GM18867 (cell line): ENCODE measurements at regions not wholly inside any gene's neighbourhood (a gene's known extent, or its start where the extent isn't known, plus 50 kb on each side); places are given as distances from the start of the nearest gene placed in this dataset.

Experiments
- ATAC-seq: cut with Tn5 transposase; IDR thresholded peaks from one replicate; pipeline ENCODE4 v1.9.1; 2021; ENCODE audit warnings: mild to moderate bottlenecking, moderate library complexity; ENCODE audit not compliant: unreplicated experiment

DNA sequence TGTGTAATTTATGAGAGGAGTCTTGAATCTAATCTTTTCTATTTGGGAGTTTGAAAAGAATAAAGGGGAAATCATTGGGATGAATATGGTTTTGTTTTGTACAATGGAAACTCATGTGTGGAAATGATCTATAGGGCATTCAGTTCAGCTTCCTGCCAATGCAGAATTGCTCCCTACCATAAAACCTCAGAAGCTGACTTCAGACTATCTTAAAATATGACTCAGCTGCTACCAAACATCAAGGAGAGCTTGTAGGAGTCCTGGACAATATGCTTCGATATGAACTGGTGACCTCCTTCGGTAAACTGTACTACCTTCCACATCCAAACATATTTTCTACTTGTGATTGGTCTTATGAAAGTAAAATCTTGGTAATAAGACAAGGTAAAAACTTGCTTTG lies 160.6 kb downstream of the CAPZA3 start:
- ATAC-seq, result no peak

DNA sequence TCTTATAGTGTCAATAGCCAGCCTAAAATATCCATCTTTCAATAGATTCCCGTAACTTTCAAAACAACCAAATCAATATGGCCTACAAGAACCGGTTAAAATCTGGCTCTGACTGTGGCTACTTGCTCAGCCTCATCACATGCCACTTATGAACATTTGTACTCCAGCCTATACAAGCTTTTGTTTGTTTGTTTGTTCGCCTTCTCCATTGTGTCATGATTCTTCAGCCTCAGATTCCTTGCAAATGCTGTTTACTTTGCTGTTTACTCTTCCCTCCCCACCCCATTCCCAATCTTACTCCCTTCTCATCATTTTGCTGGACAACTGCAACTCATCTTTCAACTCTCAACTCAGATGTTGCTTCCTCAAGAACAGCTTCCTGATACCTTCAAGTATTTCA lies 161.2 kb downstream of the CAPZA3 start:
- no peak for ATAC-seq

DNA sequence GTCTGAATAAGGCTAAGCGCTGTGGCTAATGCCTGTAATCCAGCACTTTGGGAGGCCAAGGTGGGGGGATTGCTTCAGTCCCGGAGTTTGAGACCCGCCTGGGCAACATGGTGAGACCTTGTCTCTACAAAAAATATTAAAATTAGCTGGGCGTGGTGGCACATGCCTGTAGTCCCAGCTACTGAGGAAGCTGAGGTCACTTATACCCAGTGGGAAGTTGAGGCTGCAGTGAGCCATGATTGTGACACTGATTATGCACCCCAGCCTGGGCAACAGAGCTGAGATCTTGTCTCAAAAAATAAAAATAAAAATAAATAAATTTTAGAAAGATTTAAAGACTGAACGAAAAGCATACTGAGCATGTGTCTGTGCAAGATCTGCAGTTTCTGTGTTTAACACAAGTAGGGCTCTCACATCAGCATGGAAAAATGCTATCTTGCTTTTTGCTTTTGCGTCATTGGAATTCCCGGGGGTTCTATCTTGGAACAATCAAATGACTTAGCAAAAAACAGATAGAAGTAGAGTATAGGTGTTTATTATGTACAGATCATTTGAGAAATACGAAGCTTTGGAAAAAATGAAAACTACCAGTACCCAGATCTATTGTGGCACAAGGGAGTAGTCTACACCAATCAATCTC lies 161.9 kb downstream of the CAPZA3 start:
- ATAC-seq, result no peak

DNA sequence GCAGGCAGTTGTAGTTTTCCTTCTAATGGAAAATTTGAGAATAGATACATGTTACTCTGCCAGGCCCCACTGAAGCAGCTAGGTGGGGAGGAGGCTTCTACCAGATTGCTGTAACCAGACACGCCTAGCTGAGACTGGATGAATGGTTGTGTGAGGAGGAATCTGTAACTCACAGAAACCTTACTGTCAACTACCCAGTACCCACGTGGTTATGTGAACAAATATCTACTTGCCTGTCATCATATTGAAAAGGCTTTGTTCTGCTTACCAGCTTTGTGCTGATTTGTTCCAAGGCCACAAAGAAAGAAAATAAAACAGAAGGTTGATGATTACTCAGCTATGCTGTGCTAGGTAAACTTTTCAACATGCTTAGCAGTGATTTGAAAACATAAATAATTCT lies 167.2 kb downstream of the CAPZA3 start:
- ATAC-seq, result no peak

DNA sequence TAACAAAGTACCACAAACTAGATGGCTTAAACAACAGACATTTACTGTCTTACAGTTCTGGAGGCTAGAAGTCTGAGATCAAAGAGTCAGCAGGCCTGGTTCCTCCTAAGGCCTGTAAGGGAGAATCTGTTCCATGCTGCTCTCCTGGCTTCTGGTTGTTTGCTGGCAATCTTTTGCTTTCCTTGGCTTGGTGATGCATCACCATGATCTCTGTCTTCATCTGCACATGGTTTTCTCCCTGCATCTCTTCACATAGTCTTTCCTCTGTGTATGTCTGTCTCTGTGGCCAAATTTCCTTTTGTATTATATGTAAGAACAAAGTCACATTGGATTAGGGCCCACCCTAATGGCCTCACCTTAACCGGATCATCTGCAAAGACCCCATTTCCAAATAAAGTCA lies 168.5 kb downstream of the CAPZA3 start:
- no peak for ATAC-seq

DNA sequence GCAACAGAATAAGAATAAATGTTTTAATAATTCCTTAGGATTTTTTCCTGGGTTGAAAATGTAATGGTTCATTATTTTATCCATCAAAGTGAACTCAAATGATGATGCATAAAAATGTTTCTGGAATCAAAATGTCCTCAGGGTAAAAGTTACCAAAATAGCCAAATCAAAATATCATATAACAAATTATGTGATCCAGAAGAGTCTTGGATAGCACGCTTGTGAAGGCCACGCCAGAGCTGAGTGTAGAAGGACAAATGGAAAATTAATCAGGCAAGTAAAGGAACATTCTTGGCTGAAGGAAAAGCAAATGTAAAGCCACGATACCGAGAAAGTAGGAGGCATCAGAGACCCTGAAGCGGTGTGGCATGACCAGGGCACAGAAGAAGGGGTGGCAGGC lies 169.2 kb downstream of the CAPZA3 start:
- ATAC-seq, result no peak

DNA sequence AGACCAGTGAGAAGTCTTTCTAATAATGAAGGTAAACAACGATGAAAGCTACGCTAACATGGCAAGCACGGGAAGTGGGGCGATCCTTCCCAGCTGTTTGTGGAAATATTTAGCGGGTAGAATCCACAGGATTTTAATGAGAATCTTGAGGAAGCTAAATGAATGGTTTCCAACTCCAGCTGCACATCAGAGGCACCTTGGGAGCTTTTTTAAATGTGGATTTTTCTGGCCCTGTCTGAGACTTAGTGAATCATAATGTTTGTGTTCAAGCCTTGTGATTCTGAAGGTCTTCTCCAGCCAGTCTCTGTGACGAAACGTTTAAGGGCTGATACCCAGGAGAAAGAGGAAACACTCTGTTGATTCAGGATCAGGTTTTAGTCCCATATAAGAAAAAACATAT lies 169.8 kb downstream of the CAPZA3 start:
- no peak for ATAC-seq

DNA sequence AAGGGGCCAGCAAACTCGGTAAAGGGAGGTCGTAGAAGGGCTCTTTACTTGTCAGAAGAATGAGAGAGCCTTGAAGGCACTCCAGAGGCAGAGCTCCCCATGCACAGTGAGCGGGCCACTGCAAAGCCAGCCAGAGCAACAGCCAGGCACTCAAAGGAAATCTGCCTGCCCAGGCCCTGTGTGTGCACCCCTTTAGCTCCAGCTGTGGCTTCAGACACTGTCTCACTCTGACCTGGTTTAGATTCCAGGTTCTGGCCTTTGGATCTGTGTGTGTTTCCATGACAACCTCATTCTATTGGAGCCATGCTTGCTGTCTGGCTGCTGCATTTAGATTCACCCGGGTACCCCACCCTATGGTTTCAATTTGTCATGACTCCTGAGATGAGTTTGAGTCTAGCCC lies 170.3 kb downstream of the CAPZA3 start:
- ATAC-seq, result no peak

DNA sequence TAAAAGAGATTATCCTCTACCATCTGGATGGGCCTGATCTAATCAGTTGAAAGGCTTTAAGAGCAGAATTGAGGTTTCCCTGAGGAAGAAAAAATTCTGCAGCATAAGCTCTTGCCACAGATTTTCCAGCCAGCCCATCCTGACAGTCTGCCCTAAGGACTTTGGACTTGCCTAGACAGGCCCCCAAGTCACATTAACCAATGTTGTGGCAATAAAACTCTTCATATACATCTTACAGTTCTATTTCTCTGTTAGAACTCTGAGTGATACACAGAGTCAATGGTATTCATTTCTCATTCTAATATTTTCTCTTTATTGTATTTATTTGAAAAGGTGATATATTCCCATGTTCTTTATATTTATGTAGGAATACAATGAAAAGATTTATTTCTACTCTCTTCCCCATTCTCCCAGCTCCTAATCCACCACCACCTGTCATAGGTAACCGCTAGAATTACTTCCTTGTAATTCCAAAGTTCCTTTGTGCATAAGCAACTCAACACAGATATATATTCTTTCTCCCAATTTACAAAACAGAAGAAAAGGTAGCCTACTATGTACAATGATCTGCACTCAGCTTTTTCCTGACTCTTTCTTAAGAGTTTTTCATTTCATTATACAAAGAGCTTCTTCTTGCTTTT lies 182.1 kb downstream of the CAPZA3 start:
- ATAC-seq, result no peak

DNA sequence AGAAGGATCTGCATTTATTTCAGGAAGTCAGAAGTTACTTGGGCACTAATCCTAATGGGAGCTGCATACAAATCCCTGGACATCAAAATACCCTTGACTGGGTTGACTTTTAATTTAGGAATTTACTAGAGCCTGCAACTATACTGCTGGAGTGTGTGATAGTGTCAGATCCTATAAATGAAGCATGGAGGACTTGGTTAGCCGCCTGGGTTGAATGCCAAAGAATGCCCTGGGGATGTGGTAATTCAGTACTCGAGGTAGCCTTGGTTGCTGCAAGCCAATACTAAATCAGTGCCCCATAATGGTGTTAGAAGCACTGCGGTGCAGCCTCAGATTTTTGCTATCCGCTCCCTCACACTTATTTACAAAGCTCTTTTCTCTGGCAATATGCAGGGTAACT lies 184.9 kb downstream of the CAPZA3 start:
- no peak for ATAC-seq

DNA sequence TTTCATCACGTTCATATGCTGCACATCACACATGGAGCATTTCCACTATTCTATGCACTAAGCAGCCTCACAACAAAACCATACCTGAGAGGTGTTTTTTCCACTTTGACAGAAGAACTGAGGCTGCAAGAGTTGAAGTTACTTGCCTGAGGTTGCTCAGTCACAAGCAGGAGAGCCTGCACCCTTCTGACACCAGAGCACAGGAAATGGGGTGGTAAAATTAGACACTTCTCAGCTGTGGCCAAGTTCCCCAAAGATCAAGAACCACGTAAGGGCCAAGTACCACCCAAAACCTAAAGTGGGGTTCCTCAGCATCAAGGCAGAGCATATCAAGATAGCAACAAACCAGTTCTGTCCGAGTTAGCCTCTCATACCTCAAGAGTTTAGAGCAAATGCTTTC lies 185.8 kb downstream of the CAPZA3 start:
- ATAC-seq, result no peak

DNA sequence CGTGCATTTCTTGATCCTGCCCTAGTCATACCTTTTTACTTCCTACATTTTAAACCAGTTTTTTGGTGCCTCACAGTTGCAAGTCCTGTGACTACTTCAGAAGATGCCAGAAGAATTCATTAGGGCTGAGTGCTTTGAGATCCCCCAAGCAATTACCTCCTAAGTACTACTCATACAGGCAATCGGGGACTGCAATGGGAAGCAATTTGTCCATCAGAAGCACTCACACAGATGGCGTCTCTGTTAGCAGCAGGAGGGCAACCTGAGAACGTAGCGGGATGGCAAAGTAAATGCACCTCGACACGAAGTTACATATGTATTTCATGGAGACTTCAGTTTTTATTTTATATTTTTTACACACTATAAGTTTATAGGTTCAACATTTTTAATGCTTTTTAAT lies 188.3 kb downstream of the CAPZA3 start:
- no peak for ATAC-seq

DNA sequence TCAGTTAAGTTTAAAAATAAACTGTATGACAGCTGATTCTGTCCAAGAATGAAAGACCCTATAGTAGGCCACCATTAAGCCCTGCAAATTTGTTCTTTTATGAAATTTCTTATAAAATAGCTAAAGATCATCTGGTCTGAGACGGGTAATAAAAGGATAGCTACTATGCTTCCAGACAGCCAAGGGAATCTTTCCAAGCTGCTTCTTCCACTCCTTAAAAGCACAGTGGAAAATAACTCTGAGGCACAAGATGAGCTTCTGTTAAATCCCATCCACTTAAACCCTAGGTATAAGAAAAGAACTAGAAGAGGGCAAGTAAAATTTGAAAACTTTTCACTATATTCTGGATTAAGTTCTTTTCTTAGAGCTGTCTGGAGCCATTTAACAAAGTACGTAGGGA lies 194.3 kb downstream of the CAPZA3 start:
- ATAC-seq, result no peak

DNA sequence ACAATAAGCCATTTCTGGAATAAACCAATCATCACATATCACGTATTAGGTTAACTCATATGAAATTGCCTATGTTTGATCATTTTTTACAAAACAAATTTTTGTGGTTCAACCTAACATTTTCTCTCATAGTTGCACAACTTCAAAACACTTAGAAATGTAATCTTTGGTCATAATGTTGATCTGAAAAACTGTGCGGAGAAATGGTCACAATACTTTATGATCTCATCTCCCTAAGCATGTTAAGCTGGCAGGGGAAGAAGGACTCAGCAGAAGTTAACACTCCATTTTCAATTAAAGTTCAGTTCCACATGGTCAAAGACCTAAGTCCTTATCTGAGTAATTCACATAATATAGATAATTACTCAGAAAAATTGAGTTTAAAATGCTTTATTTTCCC lies 194.8 kb downstream of the CAPZA3 start:
- no peak for ATAC-seq

DNA sequence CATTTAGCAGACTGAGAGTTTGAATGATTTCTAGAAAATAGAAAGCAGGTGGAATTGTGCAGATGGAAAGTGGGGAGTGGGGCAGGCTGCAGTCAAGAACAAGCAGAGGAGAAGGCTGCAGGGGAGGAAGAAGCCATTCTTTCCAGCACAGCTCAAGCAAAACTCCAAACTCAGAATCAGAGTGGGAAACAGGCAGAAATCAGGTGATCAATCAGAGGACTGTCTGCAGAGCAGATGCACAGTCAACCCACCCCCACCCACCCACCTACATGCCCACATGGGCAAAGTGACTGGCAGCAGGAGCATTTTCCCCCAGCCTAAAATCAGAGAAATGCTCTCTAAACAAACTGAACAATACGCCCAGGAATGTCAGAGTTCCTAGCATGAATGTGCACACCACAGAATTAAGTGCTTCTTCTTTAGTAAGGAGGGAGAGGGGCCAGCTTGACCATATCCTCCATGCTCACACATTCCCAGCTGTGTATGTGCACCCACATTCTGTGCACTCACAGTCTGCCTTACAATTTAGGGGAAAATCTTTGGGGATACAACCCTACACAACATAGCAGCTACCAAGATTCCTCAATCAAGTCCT lies 194.1 kb upstream of the PLEKHA5 start:
- ATAC-seq, result no peak

DNA sequence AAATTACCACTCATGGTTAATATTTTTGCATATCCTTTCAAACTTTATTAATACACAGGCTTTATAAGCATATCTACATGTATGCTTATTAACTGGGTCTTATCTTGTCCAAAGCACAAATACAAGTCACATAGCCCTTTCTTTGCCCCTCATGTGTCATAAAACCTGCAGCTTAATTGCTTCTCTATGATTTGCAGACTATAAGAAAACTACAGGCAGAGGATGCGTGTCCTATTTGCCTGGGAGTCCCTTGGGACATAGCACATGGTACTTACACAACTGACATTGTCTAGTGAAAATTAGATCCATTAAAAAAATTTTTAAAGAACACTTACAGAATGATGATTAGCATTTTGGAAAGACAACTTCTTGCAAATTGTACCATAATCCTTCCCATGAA lies 190.5 kb upstream of the PLEKHA5 start:
- ATAC-seq, result no peak

DNA sequence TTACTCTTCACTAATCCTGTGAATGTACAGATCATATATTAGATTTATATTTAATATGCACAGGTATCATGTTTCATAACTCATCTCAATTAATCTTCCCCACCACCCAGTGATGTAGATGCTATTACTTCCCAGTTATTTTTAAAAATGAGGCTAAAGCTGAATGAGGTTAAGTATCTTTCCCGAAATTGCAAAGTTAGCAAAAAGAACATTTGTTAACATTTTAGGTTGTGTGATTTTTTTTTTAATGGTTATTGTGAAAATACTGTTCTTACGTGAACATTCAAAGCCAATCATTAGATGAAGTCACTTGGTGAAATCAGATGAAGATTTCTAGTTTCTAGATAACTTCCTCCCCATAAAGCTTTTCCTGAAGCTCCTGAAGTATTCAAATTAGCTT lies 186.9 kb upstream of the PLEKHA5 start:
- no peak for ATAC-seq

DNA sequence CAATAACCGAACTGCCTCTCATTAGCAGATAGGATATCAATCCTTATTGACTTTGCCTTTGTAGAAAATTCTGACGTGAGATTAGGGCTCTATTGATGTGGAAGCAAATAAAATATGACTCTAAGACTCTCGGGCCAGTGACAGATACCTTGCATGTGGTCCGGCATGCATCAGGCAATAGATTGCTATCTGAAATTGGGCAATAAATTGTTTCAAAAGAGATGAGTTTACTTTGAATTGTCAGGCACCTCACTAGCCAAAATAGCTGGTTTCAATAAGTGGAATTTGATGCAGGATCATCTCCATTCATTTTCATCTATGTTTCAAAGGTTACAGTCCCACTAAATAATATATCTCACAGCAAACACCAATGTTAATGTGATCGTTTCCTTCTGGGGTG lies 186.3 kb upstream of the PLEKHA5 start:
- no peak for ATAC-seq

DNA sequence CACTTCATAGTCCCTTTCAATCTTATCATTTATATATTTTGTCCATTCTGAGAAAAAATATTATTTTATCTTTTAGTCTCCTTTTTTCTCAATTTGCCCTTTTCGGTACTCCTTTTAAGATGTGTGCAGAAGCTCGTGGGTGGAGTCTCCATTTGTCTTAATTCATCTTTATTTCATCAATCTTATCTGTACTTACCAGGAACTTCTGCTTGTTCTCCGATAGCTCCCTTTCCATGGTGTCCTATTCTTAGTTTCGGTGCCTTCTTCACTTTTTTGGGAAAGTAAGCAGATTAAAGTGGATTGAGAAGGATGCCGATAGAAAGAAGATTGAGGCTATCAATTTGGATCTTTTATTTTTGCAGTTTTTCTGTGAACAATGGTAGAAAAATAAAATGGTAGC lies 183.4 kb upstream of the PLEKHA5 start:
- ATAC-seq, result no peak

DNA sequence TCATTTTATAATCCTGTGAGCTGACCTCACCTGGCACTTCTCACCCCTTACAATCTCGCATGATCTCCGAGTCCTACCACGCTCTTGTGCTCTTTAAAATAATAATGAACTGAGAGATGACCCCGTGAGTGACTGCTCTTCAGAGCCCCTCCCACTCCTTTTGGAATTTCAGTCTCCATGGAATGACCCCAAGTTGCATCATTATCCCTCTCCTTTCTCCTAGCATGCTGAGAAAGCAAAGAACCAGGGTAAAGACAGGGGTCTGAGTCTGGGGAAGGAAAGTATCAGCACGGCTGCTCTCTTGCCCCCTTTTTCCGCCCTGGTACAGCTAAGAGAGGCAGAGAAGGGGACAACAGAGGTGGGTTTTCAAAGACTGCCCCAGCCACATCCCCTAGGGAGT lies 178.3 kb upstream of the PLEKHA5 start:
- no peak for ATAC-seq

DNA sequence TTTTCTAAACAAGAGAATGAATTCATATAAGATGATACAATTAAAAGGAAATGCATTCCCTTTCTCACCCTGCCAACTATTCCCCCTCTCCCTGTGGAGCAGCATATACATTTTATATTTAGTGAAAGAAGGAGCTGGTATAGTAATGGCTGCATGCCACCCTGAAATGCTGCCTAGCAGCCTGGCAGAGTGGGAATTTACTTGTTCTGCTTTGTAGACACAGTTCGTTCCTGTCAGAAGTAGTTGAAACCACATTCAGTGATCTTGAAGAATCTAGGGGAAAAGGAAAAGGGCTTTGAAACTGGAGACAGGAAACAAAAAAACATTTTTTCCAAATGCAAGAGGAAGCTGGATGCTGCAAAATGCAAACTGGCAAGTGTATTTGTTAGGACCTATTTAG lies 176.0 kb upstream of the PLEKHA5 start:
- no peak for ATAC-seq

DNA sequence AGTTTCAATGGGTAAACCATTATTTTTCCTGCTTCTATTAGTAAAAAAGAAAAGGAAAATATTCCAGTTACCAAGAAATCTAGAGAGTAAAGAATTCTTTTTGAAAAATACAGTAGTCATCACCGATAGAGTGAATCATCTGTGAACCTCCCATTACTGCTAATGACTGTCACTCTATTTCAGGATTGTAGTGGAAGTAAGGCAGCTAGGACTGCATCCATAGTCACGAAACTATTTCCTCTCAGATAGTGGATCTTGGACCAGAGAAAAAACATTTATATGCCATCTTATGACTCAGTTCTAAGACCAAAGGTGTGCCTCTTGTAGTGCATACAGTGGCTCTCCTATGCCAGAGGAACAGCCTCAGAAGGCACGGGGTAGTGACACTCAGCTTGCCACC lies 173.9 kb upstream of the PLEKHA5 start:
- ATAC-seq, result no peak

DNA sequence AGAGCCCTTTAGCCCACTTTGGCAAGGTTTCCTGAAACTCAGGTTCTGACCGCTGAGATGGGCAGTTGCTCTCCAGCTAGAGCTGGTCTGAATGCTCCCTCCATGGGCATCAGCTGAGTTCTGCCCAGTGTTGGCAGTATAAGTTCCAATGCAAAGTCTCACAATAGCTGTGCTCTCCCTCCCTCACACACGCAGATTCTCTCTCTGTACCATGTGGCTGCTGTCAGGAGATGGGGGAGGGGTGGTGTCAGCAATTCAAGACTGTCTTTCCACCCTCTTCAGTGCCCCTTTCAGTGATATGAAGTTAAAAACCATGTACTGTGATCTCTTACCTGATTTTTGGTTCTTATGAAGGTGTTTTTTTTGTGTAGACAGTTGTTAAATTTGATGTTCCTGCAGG lies 164.3 kb upstream of the PLEKHA5 start:
- no peak for ATAC-seq
